GM12875 (cell line): ENCODE measurements at regions not wholly inside any gene's neighbourhood (a gene's known extent, or its start where the extent isn't known, plus 50 kb on each side); places are given as distances from the start of the nearest gene placed in this dataset.

Experiments used
- H3K4me3 ChIP-seq: one replicate; pipeline ENCODE4 v1.5.1; 2011; ENCODE audit warnings: low read depth, low read length, control low read depth
- CTCF ChIP-seq: IDR thresholded peaks from 2 replicates; pipeline ENCODE4 v1.5.1; 2011; ENCODE audit warnings: low read depth, mild to moderate bottlenecking, control low read depth, inconsistent platforms, low read length, moderate library complexity, borderline replicate concordance; ENCODE audit not compliant: insufficient read depth

- no peak overlapping the region for H3K4me3 ChIP-seq
- no peak for TF ChIP-seq CTCF
These were observed 56.6 kb downstream of the SPRY2 start for GRCh38 chr13:80284290-80284689.

- no peak overlapping the region for H3K4me3 ChIP-seq
- no peak for TF ChIP-seq CTCF
These were observed 62.2 kb downstream of the SPRY2 start for GRCh38 chr13:80278706-80279105.

- no peak for TF ChIP-seq CTCF
- H3K4me3 ChIP-seq, result no peak overlapping the region
These were observed 64.3 kb downstream of the SPRY2 start for GRCh38 chr13:80276371-80277289.

- H3K4me3 ChIP-seq, result no peak overlapping the region
- no peak for TF ChIP-seq CTCF
These were observed 66.3 kb downstream of the SPRY2 start for GRCh38 chr13:80274643-80275042.

GRCh38 chr13:80273718-80274117 lies 67.2 kb downstream of the SPRY2 start:
- no peak for TF ChIP-seq CTCF

GRCh38 chr13:80265348-80265747 lies 75.6 kb downstream of the SPRY2 start:
- H3K4me3 ChIP-seq, result no peak overlapping the region
- TF ChIP-seq CTCF, result no peak

More at GRCh38 chr13:80273718-80274117, 67.2 kb downstream of the SPRY2 start:
- H3K4me3 ChIP-seq, result no peak overlapping the region
